Tibial nerve (tissue), 4 donors: ENCODE measurements at regions not wholly inside any gene's neighbourhood (a gene's known extent, or its start where the extent isn't known, plus 50 kb on each side); places are given as distances from the start of the nearest gene placed in this dataset.

Experiments
- EP300 ChIP-seq, 2 donors: sonication (generic); formaldehyde crosslinking; IDR thresholded peaks; one replicate each; pipeline ENCODE4 v1.6.1; 2017; ENCODE audit warnings: antibody characterized with exemption in 2 of 2, mild to moderate bottlenecking in 1 of 2
- TF ChIP-seq, protein P1 (sequence below), 5 experiments: fragments of 200-600 bp in 3 of 5; fragments of 450-650 bp in 2 of 5; sonication (generic) in 3 of 5; IDR thresholded peaks; one replicate each; pipeline ENCODE4 v1.5.1; 2016 to 2019; ENCODE audit warnings: antibody characterized with exemption in 5 of 5, mild to moderate bottlenecking in 3 of 5, moderate library complexity in 2 of 5

DNA sequence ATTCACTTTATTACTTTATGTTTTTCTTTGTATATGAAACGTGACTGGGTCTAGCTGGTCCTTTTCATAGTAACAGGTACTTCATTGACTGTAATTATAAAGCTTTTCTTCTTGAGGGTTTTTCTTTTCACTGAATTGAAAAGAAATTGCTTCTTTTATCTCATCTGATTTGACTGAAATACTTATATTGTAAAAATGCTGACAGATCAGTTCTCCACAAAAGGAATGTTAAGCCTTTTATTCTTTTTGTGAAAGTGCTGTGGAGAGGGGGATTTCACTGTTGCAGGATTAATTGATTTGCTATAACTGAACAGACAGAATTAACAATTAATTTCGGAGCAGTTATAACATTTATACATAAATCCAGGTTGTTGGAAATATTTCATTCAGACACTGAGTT, 2043.6 kb upstream of the C9orf72 start:
- TF ChIP-seq, protein P1, sequence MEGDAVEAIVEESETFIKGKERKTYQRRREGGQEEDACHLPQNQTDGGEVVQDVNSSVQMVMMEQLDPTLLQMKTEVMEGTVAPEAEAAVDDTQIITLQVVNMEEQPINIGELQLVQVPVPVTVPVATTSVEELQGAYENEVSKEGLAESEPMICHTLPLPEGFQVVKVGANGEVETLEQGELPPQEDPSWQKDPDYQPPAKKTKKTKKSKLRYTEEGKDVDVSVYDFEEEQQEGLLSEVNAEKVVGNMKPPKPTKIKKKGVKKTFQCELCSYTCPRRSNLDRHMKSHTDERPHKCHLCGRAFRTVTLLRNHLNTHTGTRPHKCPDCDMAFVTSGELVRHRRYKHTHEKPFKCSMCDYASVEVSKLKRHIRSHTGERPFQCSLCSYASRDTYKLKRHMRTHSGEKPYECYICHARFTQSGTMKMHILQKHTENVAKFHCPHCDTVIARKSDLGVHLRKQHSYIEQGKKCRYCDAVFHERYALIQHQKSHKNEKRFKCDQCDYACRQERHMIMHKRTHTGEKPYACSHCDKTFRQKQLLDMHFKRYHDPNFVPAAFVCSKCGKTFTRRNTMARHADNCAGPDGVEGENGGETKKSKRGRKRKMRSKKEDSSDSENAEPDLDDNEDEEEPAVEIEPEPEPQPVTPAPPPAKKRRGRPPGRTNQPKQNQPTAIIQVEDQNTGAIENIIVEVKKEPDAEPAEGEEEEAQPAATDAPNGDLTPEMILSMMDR (IDR thresholded peaks at IDR 0.05): no peak
- no peak for TF ChIP-seq EP300 (IDR thresholded peaks at IDR 0.05)
